ENCODE measurements at regions not wholly inside any gene's neighbourhood (a gene's known extent, or its start where the extent isn't known, plus 50 kb on each side); places are given as distances from the start of the nearest gene placed in this dataset.
"Not testable (repeated sequence)": the region's sequence is repeated elsewhere in the genome, so short reads cannot be mapped to it uniquely, and the experiment has no call there.

- TF ChIP-seq, protein P1, sequence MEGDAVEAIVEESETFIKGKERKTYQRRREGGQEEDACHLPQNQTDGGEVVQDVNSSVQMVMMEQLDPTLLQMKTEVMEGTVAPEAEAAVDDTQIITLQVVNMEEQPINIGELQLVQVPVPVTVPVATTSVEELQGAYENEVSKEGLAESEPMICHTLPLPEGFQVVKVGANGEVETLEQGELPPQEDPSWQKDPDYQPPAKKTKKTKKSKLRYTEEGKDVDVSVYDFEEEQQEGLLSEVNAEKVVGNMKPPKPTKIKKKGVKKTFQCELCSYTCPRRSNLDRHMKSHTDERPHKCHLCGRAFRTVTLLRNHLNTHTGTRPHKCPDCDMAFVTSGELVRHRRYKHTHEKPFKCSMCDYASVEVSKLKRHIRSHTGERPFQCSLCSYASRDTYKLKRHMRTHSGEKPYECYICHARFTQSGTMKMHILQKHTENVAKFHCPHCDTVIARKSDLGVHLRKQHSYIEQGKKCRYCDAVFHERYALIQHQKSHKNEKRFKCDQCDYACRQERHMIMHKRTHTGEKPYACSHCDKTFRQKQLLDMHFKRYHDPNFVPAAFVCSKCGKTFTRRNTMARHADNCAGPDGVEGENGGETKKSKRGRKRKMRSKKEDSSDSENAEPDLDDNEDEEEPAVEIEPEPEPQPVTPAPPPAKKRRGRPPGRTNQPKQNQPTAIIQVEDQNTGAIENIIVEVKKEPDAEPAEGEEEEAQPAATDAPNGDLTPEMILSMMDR (conservative IDR thresholded peaks at IDR 0.05; ENCODE audit: low read depth, low read length), result not testable (repeated sequence)
- TF ChIP-seq EZH2phosphoT487 (IDR thresholded peaks at IDR 0.05; ENCODE audit: borderline replicate concordance, low read length), result not testable (repeated sequence)
Observed at GRCh38 chr9:63814970-63815669, 1469.9 kb downstream of the FOXD4L5 start.

Data from PC-3 (cell line).